Caco-2 (cell line): ENCODE measurements at regions not wholly inside any gene's neighbourhood (a gene's known extent, or its start where the extent isn't known, plus 50 kb on each side); places are given as distances from the start of the nearest gene placed in this dataset.

Experiments used
- BruUV-seq: library from RNA; stranded (reverse); fragments of 400-500 nt; replicated peaks from 2 replicates; lab custom pipeline; 2021; lab: Mats Ljungman, UMichigan
- CTCF ChIA-PET: fragments of 300-600 bp; sonication (Branson Sonifier 250); formaldehyde crosslinking; loops from one replicate; lab custom pipeline; 2022; ENCODE audit warnings: antibody characterized with exemption; lab: Charles Lee
- POLR2A ChIA-PET: fragments of 300-600 bp; sonication (Branson Sonifier 250); formaldehyde crosslinking; loops from one replicate; lab custom pipeline; 2022; ENCODE audit warnings: antibody characterized with exemption; lab: Charles Lee
- DNase-seq, 2 experiments: peaks; one replicate each; pipeline versions ENCODE4 v3.0.0 to v3.0.0-alpha.2; 2020 to 2022
- H3K27me3 ChIP-seq: replicated peaks from 2 replicates; pipeline ENCODE4 v1.6.0; 2011; ENCODE audit warnings: low read length; ENCODE audit not compliant: control insufficient read depth, insufficient read depth
- H3K36me3 ChIP-seq: 2 replicates; pipeline ENCODE4 v1.5.1; 2011; ENCODE audit warnings: low read length; ENCODE audit not compliant: control insufficient read depth, insufficient read depth
- H3K4me1 ChIP-seq: fragments of 250-450 bp; sonication (Bioruptor Pico); 2 replicates; pipeline ENCODE4 v1.5.1; 2020; ENCODE audit warnings: mild to moderate bottlenecking
- H3K4me3 ChIP-seq: 2 replicates; pipeline ENCODE4 v1.5.1; 2011; ENCODE audit warnings: low read depth, mild to moderate bottlenecking, control low read depth, low read length
- H3K9me3 ChIP-seq: fragments of 250-450 bp; sonication (Bioruptor Pico); 2 replicates; pipeline ENCODE4 v1.5.1; 2020; ENCODE audit warnings: mild to moderate bottlenecking, moderate library complexity
- H3K27ac Mint-ChIP-seq: one replicate; pipeline ENCODE4 v1.8.0; 2022; ENCODE audit warnings: mixed read lengths; ENCODE audit not compliant: unreplicated experiment
- H3K27me3 Mint-ChIP-seq: one replicate; pipeline ENCODE4 v1.8.0; 2022; ENCODE audit warnings: mixed read lengths; ENCODE audit not compliant: insufficient read depth, unreplicated experiment
- H3K36me3 Mint-ChIP-seq: one replicate; pipeline ENCODE4 v1.8.0; 2022; ENCODE audit warnings: mild to moderate bottlenecking, mixed read lengths; ENCODE audit not compliant: insufficient read depth, unreplicated experiment
- H3K4me1 Mint-ChIP-seq: one replicate; pipeline ENCODE4 v1.8.0; 2022; ENCODE audit warnings: low read depth, mixed read lengths; ENCODE audit not compliant: unreplicated experiment
- H3K4me3 Mint-ChIP-seq: one replicate; pipeline ENCODE4 v1.8.0; 2022; ENCODE audit warnings: mild to moderate bottlenecking, moderate library complexity, mixed read lengths; ENCODE audit not compliant: unreplicated experiment
- H3K9me3 Mint-ChIP-seq: one replicate; pipeline ENCODE4 v1.8.0; 2022; ENCODE audit warnings: mixed read lengths; ENCODE audit not compliant: unreplicated experiment
- CTCF ChIP-seq, 2 experiments: fragments of 200-600 bp in 1 of 2; IDR thresholded peaks; 1 replicate in 1 of 2; 2 replicates in 1 of 2; pipeline versions ENCODE4 v1.5.1 to v1.8.0; 2011 to 2022; ENCODE audit warnings: antibody characterized with exemption in 1 of 2, control low read depth in 1 of 2, inconsistent platforms in 1 of 2, low read depth in 1 of 2, low read length in 1 of 2, mild to moderate bottlenecking in 1 of 2, moderate library complexity in 1 of 2; ENCODE audit not compliant: insufficient read depth in 1 of 2, severe bottlenecking in 1 of 2, unreplicated experiment in 1 of 2
- intact Hi-C: fragments of 100-400 bp; cut with micrococcal nuclease; formaldehyde crosslinking; loops from one replicate; pipeline ENCODE4 v1.10.0; 2022; ENCODE audit not compliant: unreplicated experiment

DNA sequence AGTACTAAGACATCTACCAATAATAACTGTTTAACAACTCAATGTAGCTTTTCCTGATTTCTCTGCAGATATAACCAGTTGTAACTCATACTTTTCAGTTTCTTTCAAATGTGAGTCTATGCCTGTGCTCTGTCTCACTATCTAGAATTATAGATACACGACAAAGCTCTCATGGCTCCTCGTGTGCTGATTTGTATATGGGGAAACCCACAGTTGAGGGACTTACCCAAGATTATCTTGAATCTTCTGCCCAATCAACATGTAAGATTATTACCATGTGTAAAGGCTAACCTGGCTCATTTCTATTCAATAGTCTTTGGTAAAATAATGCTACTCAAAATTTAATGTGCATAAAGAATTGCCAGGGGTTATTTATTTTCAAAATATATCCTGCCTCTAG, 554.4 kb downstream of the FBXO15 start:
- Mint-ChIP-seq H3K9me3 (no peaks in the 10 kb centered on the region), H3K27ac (no peak overlapping the region), H3K4me3 (no peak overlapping the region), H3K27me3 (peaks cover 3% of the 10 kb centered on the region), H3K36me3 (no peaks in the 10 kb centered on the region), H3K4me1 (no peaks in the 10 kb centered on the region)
- Histone ChIP-seq H3K9me3 (no peaks in the 10 kb centered on the region), H3K36me3 (no peaks in the 10 kb centered on the region), H3K4me3 (no peak overlapping the region), H3K27me3 (no peaks in the 10 kb centered on the region), H3K4me1 (no peaks in the 10 kb centered on the region)
- ChIA-PET CTCF (no interaction called here), POLR2A (no interaction called here)
- no peak for DNase-seq
- BruUV-seq = no TSS peak
- intact Hi-C loops = no loop called here
- TF ChIP-seq CTCF (IDR thresholded peaks at IDR 0.05; ENCODE audit: insufficient read depth in 1 of 2, low read depth in 1 of 2, low read length in 1 of 2, severe bottlenecking in 1 of 2, unreplicated experiment in 1 of 2) = no peak

DNA sequence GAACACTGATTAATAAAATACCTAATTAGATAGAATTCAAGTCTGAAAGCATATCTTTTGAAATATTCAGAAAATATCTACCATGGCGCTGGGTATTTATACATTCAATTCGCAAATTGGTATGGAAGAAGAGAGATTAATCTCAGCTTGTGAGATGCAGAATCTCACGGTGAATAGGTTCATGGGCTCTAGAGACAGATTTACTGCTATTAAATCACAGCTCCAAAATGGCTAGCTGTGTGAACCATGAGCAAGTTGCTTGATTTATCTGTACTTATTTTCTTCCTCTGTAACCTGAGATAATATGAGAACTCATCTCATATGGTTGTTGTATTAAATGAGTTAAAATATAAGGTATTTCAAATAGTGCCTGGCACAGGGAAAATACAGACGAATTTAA, 556.7 kb downstream of the FBXO15 start:
- ChIA-PET POLR2A (no interaction called here), CTCF (no interaction called here)
- no TSS peak for BruUV-seq
- intact Hi-C loops = no loop called here
- no peak for TF ChIP-seq CTCF (IDR thresholded peaks at IDR 0.05; ENCODE audit: insufficient read depth in 1 of 2, low read depth in 1 of 2, low read length in 1 of 2, severe bottlenecking in 1 of 2, unreplicated experiment in 1 of 2)
- Histone ChIP-seq H3K4me1 (no peaks in the 10 kb centered on the region), H3K9me3 (no peaks in the 10 kb centered on the region), H3K27me3 (no peaks in the 10 kb centered on the region), H3K36me3 (no peaks in the 10 kb centered on the region), H3K4me3 (no peak overlapping the region)
- DNase-seq = no peak
- H3K9me3 Mint-ChIP-seq = no peaks in the 10 kb centered on the region
- no peaks in the 10 kb centered on the region for H3K36me3 Mint-ChIP-seq
- no peak overlapping the region for H3K4me3 Mint-ChIP-seq
- no peak overlapping the region for H3K27ac Mint-ChIP-seq
- no peaks in the 10 kb centered on the region for H3K27me3 Mint-ChIP-seq
- H3K4me1 Mint-ChIP-seq = no peaks in the 10 kb centered on the region

GRCh38 chr18:73579698-73580097, 567.9 kb downstream of the FBXO15 start:
- no peak overlapping the region for H3K4me3 Mint-ChIP-seq
- intact Hi-C loops = no loop called here
- POLR2A ChIA-PET = no interaction called here

More at GRCh38 chr18:73579698-73580097, 567.9 kb downstream of the FBXO15 start:
- Histone ChIP-seq H3K4me1 (no peaks in the 10 kb centered on the region), H3K27me3 (no peaks in the 10 kb centered on the region), H3K9me3 (no peaks in the 10 kb centered on the region), H3K36me3 (no peaks in the 10 kb centered on the region), H3K4me3 (no peak overlapping the region)
- H3K9me3 Mint-ChIP-seq = no peaks in the 10 kb centered on the region
- H3K36me3 Mint-ChIP-seq = no peaks in the 10 kb centered on the region
- CTCF ChIA-PET = no interaction called here
- H3K27ac Mint-ChIP-seq = no peak overlapping the region
- no peaks in the 10 kb centered on the region for H3K4me1 Mint-ChIP-seq
- DNase-seq = no peak
- H3K27me3 Mint-ChIP-seq = no peaks in the 10 kb centered on the region
- no TSS peak for BruUV-seq
- no peak for TF ChIP-seq CTCF (IDR thresholded peaks at IDR 0.05; ENCODE audit: insufficient read depth in 1 of 2, low read depth in 1 of 2, low read length in 1 of 2, severe bottlenecking in 1 of 2, unreplicated experiment in 1 of 2)
